ENCODE measurements at regions not wholly inside any gene's neighbourhood (a gene's known extent, or its start where the extent isn't known, plus 50 kb on each side); places are given as distances from the start of the nearest gene placed in this dataset.

DNA sequence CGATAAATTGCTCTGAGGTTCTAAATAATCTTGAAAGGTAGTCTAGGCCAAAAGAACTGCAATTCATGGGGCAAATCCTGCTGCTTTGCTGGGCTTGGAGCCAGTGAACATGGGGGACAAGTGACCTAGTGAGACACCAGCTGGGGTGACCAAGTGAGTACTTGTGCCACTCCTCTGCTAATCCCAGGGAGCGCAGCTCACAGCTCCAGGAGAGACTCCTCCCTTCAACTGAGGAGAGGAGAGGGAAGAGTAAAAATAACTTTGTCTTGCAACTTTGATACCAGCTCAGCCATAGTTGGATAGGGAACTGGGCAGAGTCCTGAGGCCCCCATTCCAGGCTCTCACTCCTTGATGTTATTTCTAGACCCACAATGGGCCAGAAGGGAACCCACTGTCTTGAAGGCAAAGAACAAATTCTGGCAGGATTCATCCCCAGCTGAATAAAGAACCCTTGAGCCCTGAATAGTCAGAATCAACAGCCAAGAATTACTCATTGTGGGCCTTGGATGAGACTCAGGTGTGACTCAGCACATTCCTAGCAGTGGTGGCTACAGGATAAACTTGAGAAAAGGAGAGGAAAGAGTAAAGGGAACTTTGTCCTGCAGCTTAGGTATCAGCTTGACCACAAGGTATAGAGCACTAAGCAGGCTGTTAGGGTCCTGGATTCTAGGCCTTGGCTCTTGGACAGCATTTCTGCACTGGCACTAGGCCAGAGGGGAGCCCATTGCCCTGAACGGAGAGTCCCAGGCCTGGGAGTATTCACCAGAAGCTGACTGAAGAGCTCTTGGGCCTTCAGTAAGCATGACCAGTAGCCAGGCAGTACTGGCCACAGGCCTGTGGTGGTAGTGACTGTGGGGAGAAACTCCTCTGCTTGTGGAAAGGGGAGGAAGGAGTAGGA, 288.3 kb upstream of the CDH18 start:
- no peak for DNase-seq (ENCODE audit: low spot score)

- DNase-seq (ENCODE audit: low spot score), result no peak
Measured at GRCh38 chr5:20266066-20266465, 278.1 kb upstream of the CDH18 start.

GRCh38 chr5:20262896-20263295, 274.9 kb upstream of the CDH18 start:
- DNase-seq (ENCODE audit: low spot score), result no peak

- DNase-seq (ENCODE audit: low spot score), result no peak
Measured at GRCh38 chr5:20254748-20255147, 266.7 kb upstream of the CDH18 start.

- no peak for DNase-seq (ENCODE audit: low spot score)
Measured at GRCh38 chr5:20248118-20248517, 260.1 kb upstream of the CDH18 start.

- DNase-seq (ENCODE audit: low spot score), result no peak
Measured at GRCh38 chr5:20245432-20245974, 257.5 kb upstream of the CDH18 start.

DNA sequence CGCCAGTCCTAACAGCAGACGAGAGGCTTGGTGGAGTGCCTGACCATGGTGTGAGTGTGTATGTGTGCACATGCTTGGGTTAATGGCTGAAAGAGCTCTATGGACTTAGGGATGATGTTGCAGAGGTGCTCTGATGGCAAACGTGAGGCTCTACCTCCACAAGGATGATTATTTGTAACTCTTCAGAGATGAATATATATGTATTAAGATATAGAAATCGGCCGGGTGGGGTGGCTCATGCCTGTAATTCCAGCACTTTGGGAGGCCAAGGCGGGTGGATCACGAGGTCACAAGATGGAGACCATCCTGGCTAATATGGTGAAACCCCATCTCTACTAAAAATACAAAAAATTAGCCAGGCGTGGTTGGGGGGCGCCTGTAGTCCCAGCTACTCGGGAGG, 253.4 kb upstream of the CDH18 start:
- no peak for DNase-seq (ENCODE audit: low spot score)

- DNase-seq (ENCODE audit: low spot score), result no peak
Measured at GRCh38 chr5:20231040-20231439, 243.0 kb upstream of the CDH18 start.

- no peak for DNase-seq (ENCODE audit: low spot score)
Measured at GRCh38 chr5:20230010-20230409, 242.0 kb upstream of the CDH18 start.

DNA sequence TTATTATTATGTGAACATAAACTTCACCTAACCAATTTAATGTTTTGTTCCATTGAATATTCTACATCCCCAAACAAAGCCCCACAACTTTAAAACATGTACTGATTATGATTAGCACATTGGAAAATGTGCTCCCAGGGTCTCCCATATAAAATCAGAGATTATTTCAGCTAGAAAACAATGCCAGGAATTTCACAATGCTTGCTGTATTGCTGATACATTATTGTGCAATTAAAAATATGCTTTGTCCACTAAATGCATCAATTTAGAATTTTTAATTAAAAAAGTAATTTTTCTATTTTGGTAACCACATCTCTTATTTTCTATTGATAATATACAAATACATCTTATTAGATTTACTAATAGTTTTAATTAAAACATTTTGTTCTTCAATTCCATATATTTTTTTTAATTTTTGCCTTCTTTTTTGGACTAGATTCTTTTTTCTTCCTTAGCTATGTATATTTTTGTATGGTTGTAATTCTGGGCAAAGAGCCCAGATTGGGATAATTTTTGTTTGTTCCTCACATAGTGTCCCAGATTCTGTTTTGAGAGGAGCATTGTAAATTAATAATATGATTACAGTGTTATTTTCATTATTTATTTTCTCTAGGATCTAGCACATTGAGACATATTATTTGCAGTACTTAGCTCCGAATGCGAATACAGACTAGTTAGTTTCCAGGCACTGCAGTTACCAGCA, 241.5 kb upstream of the CDH18 start:
- no peak for DNase-seq (ENCODE audit: low spot score)

DNA sequence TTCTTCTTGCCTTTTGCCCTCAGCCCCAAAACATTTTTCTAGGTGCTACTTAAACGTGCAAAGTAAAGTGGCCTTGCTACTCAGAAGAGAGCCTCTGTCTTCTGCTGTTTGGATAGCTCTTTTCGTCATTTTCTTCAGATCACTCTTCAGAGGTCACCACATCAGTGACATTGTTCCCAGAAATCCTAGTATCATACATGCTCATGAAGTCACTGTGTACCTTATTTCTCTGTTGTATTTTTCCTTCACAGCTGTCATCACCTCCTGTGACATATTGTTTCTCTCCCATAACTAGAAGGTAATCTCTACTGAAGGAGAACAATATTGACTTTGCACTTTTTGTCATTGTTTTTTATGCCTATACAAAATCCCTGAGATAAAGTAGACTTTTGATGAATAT, 237.0 kb upstream of the CDH18 start:
- DNase-seq (ENCODE audit: low spot score), result no peak

- no peak for DNase-seq (ENCODE audit: low spot score)
Measured at GRCh38 chr5:20224046-20224445, 236.0 kb upstream of the CDH18 start.

DNA sequence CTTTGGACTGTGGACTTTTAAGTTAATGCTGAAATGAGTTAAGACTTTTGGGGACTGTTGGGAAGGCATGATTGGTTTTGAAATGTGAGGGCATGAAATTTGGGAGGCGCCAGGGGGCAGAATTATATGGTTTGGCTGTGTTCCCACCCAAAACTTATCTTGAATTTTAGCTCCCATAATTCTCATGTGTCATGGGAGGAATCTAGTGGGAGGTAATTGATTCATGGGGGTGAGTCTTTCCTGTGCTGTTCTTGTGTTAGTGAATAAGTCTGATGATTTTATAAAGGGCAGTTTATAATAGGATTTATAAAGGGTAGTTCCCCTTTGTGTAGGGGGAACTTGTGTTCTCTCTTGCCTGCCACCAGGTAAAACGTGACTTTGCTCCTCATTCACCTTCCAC, 235.5 kb upstream of the CDH18 start:
- DNase-seq (ENCODE audit: low spot score), result no peak

GRCh38 chr5:20215257-20215656, 227.3 kb upstream of the CDH18 start:
- DNase-seq (ENCODE audit: low spot score), result no peak

- no peak for DNase-seq (ENCODE audit: low spot score)
Measured at GRCh38 chr5:20213803-20214202, 225.8 kb upstream of the CDH18 start.

- no peak for DNase-seq (ENCODE audit: low spot score)
Measured at GRCh38 chr5:20212701-20213100, 224.7 kb upstream of the CDH18 start.

DNA sequence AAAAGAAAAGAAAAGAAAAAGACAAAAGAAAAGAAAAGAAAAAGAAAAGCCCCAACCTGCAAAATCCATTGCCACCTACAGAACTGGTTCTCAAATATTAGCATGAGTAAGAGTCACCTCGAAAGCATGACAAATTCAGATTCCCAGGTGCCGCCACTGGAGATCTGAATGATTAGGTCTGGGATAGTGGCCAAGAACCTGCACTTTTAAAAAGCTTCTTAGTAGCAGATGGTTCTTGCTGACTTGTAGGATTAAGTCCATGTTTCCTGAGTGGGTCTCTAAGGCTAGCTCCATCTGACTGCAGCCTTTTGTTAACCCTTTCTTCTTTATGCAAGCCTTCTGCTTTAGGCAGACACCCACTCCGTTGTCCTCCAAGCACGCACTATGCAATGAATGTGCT, 178.5 kb upstream of the CDH18 start:
- no peak for DNase-seq (ENCODE audit: low spot score)

- no peak for DNase-seq (ENCODE audit: low spot score)
Measured at GRCh38 chr5:20158006-20158405, 170.0 kb upstream of the CDH18 start.

DNA sequence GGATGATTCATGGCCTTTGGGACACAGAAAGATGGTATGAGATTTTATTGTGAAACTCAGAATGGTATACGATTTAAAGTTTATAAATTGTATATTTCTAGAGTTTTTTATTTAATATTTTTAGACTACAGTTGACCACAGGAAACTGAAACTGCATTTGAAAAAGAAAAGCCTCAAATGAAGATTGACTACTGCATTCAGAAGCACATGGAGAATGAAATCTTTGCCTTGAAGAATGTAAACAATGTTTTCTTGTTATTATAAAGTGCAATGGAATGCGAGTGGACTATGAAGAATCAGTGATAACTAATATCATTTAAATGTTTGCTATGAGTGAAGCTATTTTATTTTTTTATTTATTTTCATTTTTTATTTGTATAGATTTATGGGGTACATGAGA, 169.1 kb upstream of the CDH18 start:
- DNase-seq (ENCODE audit: low spot score), result no peak

- DNase-seq (ENCODE audit: low spot score), result no peak
Measured at GRCh38 chr5:20145240-20145639, 157.2 kb upstream of the CDH18 start.

DNA sequence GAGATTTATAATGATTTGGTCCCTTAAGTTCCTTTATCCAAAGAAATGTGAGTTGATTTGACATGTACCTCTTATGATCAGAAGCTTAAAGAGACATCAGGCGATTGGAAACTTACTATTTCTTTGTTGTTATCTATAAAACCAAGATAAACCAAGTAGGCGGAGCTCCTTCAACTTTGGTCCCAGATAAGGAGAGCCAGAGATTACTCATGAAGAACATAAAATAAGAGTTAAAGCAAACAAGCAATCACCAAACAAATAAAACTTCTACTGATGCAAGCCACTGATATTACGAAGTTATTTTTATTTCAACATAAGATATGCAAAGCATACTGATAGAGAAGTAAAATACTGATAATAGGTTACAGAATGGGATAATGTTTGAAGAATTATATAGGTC, 141.5 kb upstream of the CDH18 start:
- no peak for DNase-seq (ENCODE audit: low spot score)

DNA sequence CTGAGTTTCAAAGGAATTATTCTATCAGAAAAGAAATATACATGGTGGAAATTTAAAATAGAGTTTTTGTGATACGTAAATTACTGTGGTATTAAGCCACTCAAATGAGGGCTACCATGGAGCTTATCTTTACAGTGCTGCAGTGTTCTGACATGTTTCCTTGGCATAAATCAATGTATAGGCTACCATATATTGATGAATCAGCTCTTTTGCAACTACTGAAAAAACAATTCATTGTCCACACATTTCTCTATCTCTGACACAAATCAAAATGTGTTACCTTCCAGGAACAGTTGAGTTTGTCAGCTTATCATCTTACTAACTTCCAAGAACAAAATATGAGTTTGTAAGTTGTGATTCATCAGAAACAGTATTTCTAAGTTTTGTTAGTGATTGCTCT, 140.3 kb upstream of the CDH18 start:
- no peak for DNase-seq (ENCODE audit: low spot score)

- DNase-seq (ENCODE audit: low spot score), result no peak
Measured at GRCh38 chr5:20114526-20114925, 126.5 kb upstream of the CDH18 start.
